H9 (cell line): ENCODE measurements at regions not wholly inside any gene's neighbourhood (a gene's known extent, or its start where the extent isn't known, plus 50 kb on each side); places are given as distances from the start of the nearest gene placed in this dataset.

Experiments
- DNase-seq: peaks from one replicate; pipeline ENCODE4 v3.0.0-alpha.2; 2017
- H2AFZ ChIP-seq: one replicate; pipeline ENCODE4 v1.6.1; 2013; ENCODE audit warnings: mild to moderate bottlenecking, low read length, control low read depth, moderate library complexity
- H2AK5ac ChIP-seq: 2 replicates; pipeline ENCODE4 v1.6.1; 2013; ENCODE audit warnings: low read length, control low read depth, mixed read lengths; ENCODE audit not compliant: insufficient read length
- H2BK120ac ChIP-seq: one replicate; pipeline ENCODE4 v1.6.1; 2013; ENCODE audit warnings: low read depth, mild to moderate bottlenecking, low read length, control low read depth, inconsistent platforms; ENCODE audit not compliant: poor library complexity, severe bottlenecking
- H2BK12ac ChIP-seq: 2 replicates; pipeline ENCODE4 v1.6.1; 2013; ENCODE audit warnings: low read length, control low read depth, mixed read lengths, low read depth; ENCODE audit not compliant: insufficient read length
- H2BK15ac ChIP-seq: 2 replicates; pipeline ENCODE4 v1.6.1; 2013; ENCODE audit warnings: low read depth, low read length, control low read depth
- H2BK20ac ChIP-seq: one replicate; pipeline ENCODE4 v1.6.1; 2013; ENCODE audit warnings: low read depth, mild to moderate bottlenecking, low read length, control low read depth, inconsistent platforms; ENCODE audit not compliant: poor library complexity, severe bottlenecking
- H2BK5ac ChIP-seq: 2 replicates; pipeline ENCODE4 v1.6.1; 2013; ENCODE audit warnings: low read length, control low read depth, mixed read lengths; ENCODE audit not compliant: insufficient read length
- H3K14ac ChIP-seq: 2 replicates; pipeline ENCODE4 v1.6.1; 2013; ENCODE audit warnings: low read length, control low read depth; ENCODE audit not compliant: insufficient read depth
- H3K18ac ChIP-seq: 2 replicates; pipeline ENCODE4 v1.6.1; 2013; ENCODE audit warnings: low read depth, mild to moderate bottlenecking, mixed read lengths, low read length, control low read depth; ENCODE audit not compliant: insufficient read length
- H3K23ac ChIP-seq: 2 replicates; pipeline ENCODE4 v1.6.1; 2013; ENCODE audit warnings: low read length, control low read depth, mixed read lengths, low read depth; ENCODE audit not compliant: insufficient read length
- H3K23me2 ChIP-seq: 2 replicates; pipeline ENCODE4 v1.6.1; 2013; ENCODE audit warnings: low read depth, mild to moderate bottlenecking, mixed read lengths, low read length, control low read depth; ENCODE audit not compliant: insufficient read length, poor library complexity, severe bottlenecking
- H3K27ac ChIP-seq: 2 replicates; pipeline ENCODE4 v1.5.1; 2013; ENCODE audit warnings: low read length, control low read depth, mixed read lengths, low read depth; ENCODE audit not compliant: insufficient read length
- H3K27me3 ChIP-seq: 2 replicates; pipeline ENCODE4 v1.6.1; 2013; ENCODE audit warnings: low read length, control low read depth, inconsistent platforms; ENCODE audit not compliant: insufficient read depth
- H3K4ac ChIP-seq: 2 replicates; pipeline ENCODE4 v1.6.1; 2013; ENCODE audit warnings: low read depth, mild to moderate bottlenecking, control low read depth, inconsistent platforms, low read length, moderate library complexity
- H3K4me1 ChIP-seq: 2 replicates; pipeline ENCODE4 v1.6.1; 2013; ENCODE audit warnings: low read length, control low read depth, inconsistent platforms; ENCODE audit not compliant: insufficient read depth
- H3K4me2 ChIP-seq: 2 replicates; pipeline ENCODE4 v1.6.1; 2013; ENCODE audit warnings: low read length, control low read depth, mixed read lengths; ENCODE audit not compliant: insufficient read length, insufficient read depth
- H3K56ac ChIP-seq: 2 replicates; pipeline ENCODE4 v1.6.1; 2013; ENCODE audit warnings: low read depth, mild to moderate bottlenecking, mixed read lengths, low read length, control low read depth; ENCODE audit not compliant: insufficient read length
- H3K79me1 ChIP-seq: 2 replicates; pipeline ENCODE4 v1.6.1; 2013; ENCODE audit warnings: low read depth, mild to moderate bottlenecking, moderate library complexity, low read length, control low read depth, inconsistent platforms; ENCODE audit not compliant: insufficient read depth, poor library complexity, severe bottlenecking
- H3K79me2 ChIP-seq: 2 replicates; pipeline ENCODE4 v1.6.1; 2013; ENCODE audit warnings: low read length, control low read depth, inconsistent platforms; ENCODE audit not compliant: insufficient read depth
- H3K9ac ChIP-seq: 2 replicates; pipeline ENCODE4 v1.6.1; 2013; ENCODE audit warnings: low read length, control low read depth, mixed read lengths; ENCODE audit not compliant: insufficient read length; ENCODE audit errors: extremely low read depth
- H3K9me3 ChIP-seq: one replicate; pipeline ENCODE4 v1.6.1; 2013; ENCODE audit warnings: low read depth, low read length, inconsistent platforms; ENCODE audit not compliant: control insufficient read depth
- H3T11ph ChIP-seq: one replicate; pipeline ENCODE4 v1.6.1; 2013; ENCODE audit warnings: mild to moderate bottlenecking, low read length, control low read depth, inconsistent platforms
- H4K20me1 ChIP-seq: one replicate; pipeline ENCODE4 v1.6.1; 2013; ENCODE audit not compliant: control insufficient read depth, insufficient read length, insufficient read depth
- H4K5ac ChIP-seq: 2 replicates; pipeline ENCODE4 v1.6.1; 2013; ENCODE audit warnings: low read depth, mild to moderate bottlenecking, mixed read lengths, low read length, control low read depth; ENCODE audit not compliant: insufficient read length
- H4K8ac ChIP-seq: replicated peaks from 2 replicates; pipeline ENCODE4 v1.6.1; 2013; ENCODE audit warnings: low read length, control low read depth, mixed read lengths, low read depth; ENCODE audit not compliant: insufficient read length
- H4K91ac ChIP-seq: 2 replicates; pipeline ENCODE4 v1.6.1; 2013; ENCODE audit warnings: low read depth, mild to moderate bottlenecking, moderate library complexity, mixed read lengths, low read length, control low read depth; ENCODE audit not compliant: insufficient read length
- H3K27ac Mint-ChIP-seq, 3 experiments: 2 replicates in 2 of 3; 3 replicates in 1 of 3; pipeline ENCODE4 v1.8.0; 2020 to 2021; ENCODE audit warnings: mixed read lengths in 3 of 3, mild to moderate bottlenecking in 1 of 3, moderate library complexity in 1 of 3
- H3K27me3 Mint-ChIP-seq: 2 replicates; pipeline ENCODE4 v1.8.0; 2021; ENCODE audit warnings: low read depth, mild to moderate bottlenecking, moderate library complexity, mixed read lengths
- H3K36me3 Mint-ChIP-seq, 3 experiments: 2 replicates in 2 of 3; 3 replicates in 1 of 3; pipeline ENCODE4 v1.8.0; 2020 to 2021; ENCODE audit warnings: low read depth in 3 of 3, mixed read lengths in 3 of 3; ENCODE audit not compliant: insufficient read depth in 1 of 3
- H3K4me1 Mint-ChIP-seq, 2 experiments: 2 replicates each; pipeline ENCODE4 v1.8.0; 2020; ENCODE audit warnings: mixed read lengths in 2 of 2
- H3K4me3 Mint-ChIP-seq, 2 experiments: 2 replicates in 1 of 2; 3 replicates in 1 of 2; pipeline ENCODE4 v1.8.0; 2020 to 2021; ENCODE audit warnings: mild to moderate bottlenecking in 2 of 2, mixed read lengths in 2 of 2, moderate library complexity in 1 of 2
- H3K9me3 Mint-ChIP-seq, 2 experiments: 2 replicates in 1 of 2; 3 replicates in 1 of 2; pipeline ENCODE4 v1.8.0; 2020; ENCODE audit warnings: mild to moderate bottlenecking in 2 of 2, mixed read lengths in 2 of 2, moderate library complexity in 1 of 2
- CTCF ChIP-seq: fragments of 200-600 bp; sonication (generic); conservative IDR thresholded peaks from 3 replicates; pipeline ENCODE4 v1.8.0; 2021; ENCODE audit warnings: antibody characterized with exemption, mild to moderate bottlenecking
- WGBS: extraction: QIAGEN DNeasy Blood & Tissue Kit; methylation state at CpG from one replicate; pipeline ENCODE4 v1.1.7; 2013; ENCODE audit warnings: missing lambda C conversion rate, low lambda C conversion rate, mixed read lengths; ENCODE audit not compliant: insufficient read length; ENCODE audit errors: extremely low coverage; 5-methylcytosine and 5-hydroxymethylcytosine counted together

DNA sequence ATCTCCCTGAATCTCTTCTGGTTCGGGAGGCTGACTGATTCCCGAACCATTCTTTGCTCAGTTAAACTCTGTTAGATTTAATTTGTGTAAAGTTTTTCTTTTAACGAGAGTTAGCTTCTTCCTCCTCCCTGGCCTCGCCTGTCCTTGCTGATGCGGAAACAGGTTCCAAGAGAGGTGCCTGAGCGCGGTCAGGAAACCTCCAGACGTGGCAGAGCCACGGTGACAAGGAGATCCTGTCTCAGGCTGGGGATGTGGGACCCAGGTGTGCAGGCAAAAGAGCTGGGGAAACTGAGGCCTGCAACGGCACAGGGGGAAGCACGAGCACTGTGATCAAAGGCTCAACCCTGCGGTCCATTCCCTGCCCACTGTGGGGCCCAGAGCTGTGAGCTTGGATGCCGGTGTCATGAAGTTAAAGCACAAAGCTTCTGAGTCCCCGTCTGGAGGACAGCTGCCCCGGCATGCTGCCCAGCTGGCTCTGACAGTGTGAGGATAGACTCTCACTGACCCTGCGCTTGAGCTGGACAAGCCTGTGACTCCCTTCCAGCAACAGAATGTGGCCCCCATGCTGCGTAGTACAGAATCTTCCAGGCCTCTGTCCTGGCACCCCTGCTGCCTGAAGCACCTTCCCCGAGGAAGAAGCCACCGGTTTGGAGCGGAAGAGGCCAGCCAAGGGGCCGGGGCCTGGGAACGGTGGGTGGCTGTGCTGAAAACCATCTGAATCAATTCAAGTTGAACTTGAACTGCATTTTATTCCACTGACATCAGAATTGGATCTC, 960.6 kb downstream of the BRD1 start:
- no peak overlapping the region for H3K9ac ChIP-seq
- H3K4me1 ChIP-seq = no peaks in the 10 kb centered on the region
- Mint-ChIP-seq H3K27me3 (peaks cover 18% of the 10 kb centered on the region), H3K27ac (peak overlapping the region in 1 of 3 experiments; percentile 34; a peak in 2 of 7 replicates), H3K4me1 (peaks cover 14 to 15% of the 10 kb centered on the region in 2 experiments), H3K4me3 (no peak overlapping the region), H3K9me3 (peaks cover 0 to 4% of the 10 kb centered on the region in 2 experiments; a peak in 2 of 5 replicates), H3K36me3 (no peaks in the 10 kb centered on the region)
- no peaks in the 10 kb centered on the region for H3K9me3 ChIP-seq
- H2BK12ac ChIP-seq = no peak overlapping the region
- H3K4me2 ChIP-seq = no peak overlapping the region
- H3K23me2 ChIP-seq = no peaks in the 10 kb centered on the region
- H4K91ac ChIP-seq = no peak overlapping the region
- no peaks in the 10 kb centered on the region for H3K79me1 ChIP-seq
- no CpG with 5 or more reads among the region's 22 CpGs for WGBS
- H2BK120ac ChIP-seq = no peak overlapping the region
- H3K14ac ChIP-seq = no peak overlapping the region
- H3K27me3 ChIP-seq = no peaks in the 10 kb centered on the region
- no peak overlapping the region for H3K23ac ChIP-seq
- DNase-seq = no peak
- no peak overlapping the region for H2AFZ ChIP-seq
- H4K20me1 ChIP-seq = no peaks in the 10 kb centered on the region
- no peaks in the 10 kb centered on the region for H3K79me2 ChIP-seq
- TF ChIP-seq CTCF = no peak
- H3K4ac ChIP-seq = no peak overlapping the region
- H3T11ph ChIP-seq = no peak overlapping the region
- no peak overlapping the region for H4K5ac ChIP-seq
- no peak overlapping the region for H2BK20ac ChIP-seq
- H2BK5ac ChIP-seq = no peak overlapping the region
- no peak overlapping the region for H3K56ac ChIP-seq
- H2AK5ac ChIP-seq = no peak overlapping the region
- H4K8ac ChIP-seq = no peak overlapping the region
- H3K27ac ChIP-seq = no peak overlapping the region
- no peak overlapping the region for H3K18ac ChIP-seq
- no peak overlapping the region for H2BK15ac ChIP-seq
